ENCODE measurements at regions not wholly inside any gene's neighbourhood (a gene's known extent, or its start where the extent isn't known, plus 50 kb on each side); places are given as distances from the start of the nearest gene placed in this dataset.
A peak's percentile ranks its signal among the peaks of the same experiment; 100 is the strongest.

DNA sequence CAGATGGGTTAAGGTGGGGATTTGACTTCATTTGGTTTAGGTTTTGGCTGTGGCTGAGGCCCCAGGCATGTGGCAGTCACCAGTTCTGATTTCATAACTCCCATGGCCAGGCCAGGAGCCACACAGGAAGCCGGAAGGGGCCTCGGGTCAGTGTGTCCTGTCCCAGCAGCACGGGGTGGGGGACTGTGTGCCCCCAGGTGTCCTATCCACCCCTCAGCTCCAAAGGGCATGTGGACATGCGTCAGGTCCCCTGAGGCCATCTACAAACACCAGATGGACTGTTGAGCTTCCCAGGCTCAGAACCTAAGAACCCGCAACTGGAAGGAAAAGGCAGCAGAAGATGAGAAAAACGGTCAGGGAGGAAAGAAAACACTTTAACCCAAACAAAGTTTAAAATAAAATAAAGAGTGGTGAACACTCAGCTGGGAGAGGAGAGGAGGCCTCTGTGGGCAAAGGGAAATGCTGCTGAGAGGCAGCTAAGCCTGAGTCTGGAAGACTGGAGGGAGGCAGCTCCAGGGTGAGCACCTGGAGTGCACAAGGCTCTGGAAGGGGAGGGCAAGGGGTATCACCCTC, 260.8 kb downstream of the AUH start:
- no peak for DNase-seq (ENCODE audit: low read depth)

- DNase-seq (ENCODE audit: low read depth), result peak; percentile 22
These were observed 260.0 kb downstream of the AUH start for GRCh38 chr9:91101611-91102168.

DNA sequence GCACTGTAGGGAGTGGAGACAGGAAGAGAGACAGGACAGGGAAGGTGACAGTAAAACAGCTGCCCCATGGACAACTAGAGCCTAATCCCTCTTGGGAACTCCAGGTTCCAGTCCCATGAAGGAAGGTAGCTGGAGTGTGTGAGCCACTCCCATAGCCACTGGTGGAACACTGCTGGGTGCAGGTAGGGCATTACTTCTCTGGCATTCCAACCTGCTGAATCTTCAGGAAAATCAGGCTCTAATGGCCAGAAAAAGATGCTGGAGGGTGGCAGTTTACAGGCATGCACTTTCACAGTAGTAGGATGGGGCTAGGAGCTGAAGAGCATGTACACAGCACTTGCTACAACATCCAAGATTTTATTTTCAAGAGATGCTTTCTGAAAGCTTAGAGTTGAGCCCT, 259.4 kb downstream of the AUH start:
- DNase-seq (ENCODE audit: low read depth), result no peak

DNA sequence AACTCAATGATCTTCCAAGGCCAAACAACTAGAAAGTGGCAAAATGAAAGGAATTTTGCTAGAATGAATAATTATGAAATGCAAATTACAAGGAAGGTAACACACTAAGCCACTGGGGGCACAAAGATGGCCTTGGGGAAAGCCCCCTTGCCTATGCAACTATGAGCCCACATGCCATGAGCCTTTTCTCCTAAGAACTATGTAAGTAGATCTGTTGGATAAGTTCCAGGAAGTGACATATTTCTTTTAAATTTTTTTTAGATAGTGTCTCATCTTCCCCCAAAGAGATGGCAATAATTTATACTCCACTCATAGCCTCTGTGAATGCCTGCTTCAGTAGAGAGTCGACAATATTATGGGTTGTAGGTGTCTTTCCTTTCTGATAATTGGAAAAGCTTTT, 257.8 kb downstream of the AUH start:
- no peak for DNase-seq (ENCODE audit: low read depth)

GRCh38 chr9:91106415-91107081, 255.2 kb downstream of the AUH start:
- DNase-seq (ENCODE audit: low read depth), result no peak

- DNase-seq (ENCODE audit: low read depth), result no peak
These were observed 250.5 kb downstream of the AUH start for GRCh38 chr9:91111226-91111625.

GRCh38 chr9:91111876-91112275, 249.8 kb downstream of the AUH start:
- DNase-seq (ENCODE audit: low read depth), result no peak

DNA sequence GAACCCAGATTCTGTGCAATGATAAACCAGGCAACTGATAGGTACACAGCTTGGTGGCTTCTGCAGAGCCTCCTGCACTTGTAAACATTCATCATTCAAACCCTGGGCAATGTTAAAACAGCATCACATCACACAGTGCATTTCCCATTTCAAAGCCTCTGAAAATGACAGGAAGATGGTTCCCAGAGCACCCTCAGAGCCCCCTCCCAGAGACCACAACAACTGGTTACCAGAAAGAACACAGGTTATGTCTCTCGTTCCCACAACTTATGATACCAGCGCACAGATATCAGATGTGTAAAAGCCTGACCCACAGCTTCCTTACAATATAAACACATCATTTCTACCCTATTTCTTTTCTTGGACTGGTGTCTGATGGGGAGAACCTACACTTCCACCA, 248.7 kb downstream of the AUH start:
- no peak for DNase-seq (ENCODE audit: low read depth)

DNA sequence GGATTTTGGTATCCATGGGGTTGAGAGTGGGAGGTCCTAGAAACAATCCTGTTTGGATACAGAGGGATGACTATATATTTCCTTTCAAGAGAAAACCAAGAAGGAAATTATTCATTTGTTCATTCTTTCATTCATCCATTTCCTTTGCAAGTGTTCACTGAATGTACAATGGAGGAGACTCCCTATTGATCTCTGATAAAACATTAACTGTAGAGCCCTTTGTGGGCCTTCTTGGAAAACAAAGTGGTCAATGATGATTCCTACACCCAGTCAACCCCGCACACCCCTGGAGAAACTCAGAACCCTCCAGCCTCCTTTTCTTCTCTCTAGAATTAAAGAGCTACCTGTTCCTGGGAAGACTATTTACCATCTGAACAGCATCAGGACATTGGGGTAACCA, 247.3 kb downstream of the AUH start:
- DNase-seq (ENCODE audit: low read depth), result no peak

- no peak for DNase-seq (ENCODE audit: low read depth)
These were observed 245.5 kb downstream of the AUH start for GRCh38 chr9:91116211-91116610.

GRCh38 chr9:91116711-91117110, 245.0 kb downstream of the AUH start:
- no peak for DNase-seq (ENCODE audit: low read depth)

- no peak for DNase-seq (ENCODE audit: low read depth)
These were observed 244.2 kb downstream of the AUH start for GRCh38 chr9:91117474-91117891.

GRCh38 chr9:91117959-91118703, 243.6 kb downstream of the AUH start:
- no peak for DNase-seq (ENCODE audit: low read depth)

GRCh38 chr9:91118704-91119025, 243.1 kb downstream of the AUH start:
- DNase-seq (ENCODE audit: low read depth), result no peak

GRCh38 chr9:91119142-91119541, 242.6 kb downstream of the AUH start:
- DNase-seq (ENCODE audit: low read depth), result no peak

DNA sequence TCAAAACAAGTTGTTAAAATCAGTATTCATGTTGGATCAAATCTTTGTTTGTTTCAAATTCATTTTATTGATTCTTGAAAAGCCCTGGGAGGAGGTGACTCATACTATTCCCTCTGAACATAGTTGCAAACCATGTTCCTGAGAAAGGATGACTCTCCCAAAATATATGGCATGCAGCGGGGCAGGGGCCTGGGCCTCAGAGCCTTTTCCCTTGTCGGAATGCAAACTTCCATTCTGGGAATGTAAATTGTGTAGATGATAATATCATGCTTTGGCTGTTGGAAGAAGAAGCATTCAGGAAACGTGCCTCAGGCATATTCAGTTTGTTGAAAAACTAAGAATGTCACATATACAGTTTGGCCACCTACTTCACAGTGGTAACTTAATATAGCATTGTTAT, 242.0 kb downstream of the AUH start:
- no peak for DNase-seq (ENCODE audit: low read depth)

DNA sequence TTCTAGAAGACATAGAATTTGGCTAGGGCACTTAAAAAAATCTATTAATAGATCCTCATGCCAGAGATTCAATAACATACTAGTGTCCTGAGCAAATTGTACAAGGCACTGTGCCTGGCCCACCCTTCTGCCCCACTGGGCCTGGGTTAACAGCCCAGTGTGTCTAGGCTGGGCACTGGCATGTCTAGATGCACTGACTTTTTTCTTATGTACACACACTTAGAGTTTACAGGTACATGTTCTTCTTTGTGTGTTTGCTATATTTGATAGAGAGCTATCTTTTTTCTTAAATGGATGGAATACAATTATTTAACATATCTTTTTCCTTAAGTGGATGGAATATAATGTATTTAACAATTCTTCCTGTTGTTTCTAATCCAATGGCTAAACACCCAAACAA, 241.5 kb downstream of the AUH start:
- DNase-seq (ENCODE audit: low read depth), result no peak

- no peak for DNase-seq (ENCODE audit: low read depth)
These were observed 239.0 kb downstream of the AUH start for GRCh38 chr9:91122755-91123154.

DNA sequence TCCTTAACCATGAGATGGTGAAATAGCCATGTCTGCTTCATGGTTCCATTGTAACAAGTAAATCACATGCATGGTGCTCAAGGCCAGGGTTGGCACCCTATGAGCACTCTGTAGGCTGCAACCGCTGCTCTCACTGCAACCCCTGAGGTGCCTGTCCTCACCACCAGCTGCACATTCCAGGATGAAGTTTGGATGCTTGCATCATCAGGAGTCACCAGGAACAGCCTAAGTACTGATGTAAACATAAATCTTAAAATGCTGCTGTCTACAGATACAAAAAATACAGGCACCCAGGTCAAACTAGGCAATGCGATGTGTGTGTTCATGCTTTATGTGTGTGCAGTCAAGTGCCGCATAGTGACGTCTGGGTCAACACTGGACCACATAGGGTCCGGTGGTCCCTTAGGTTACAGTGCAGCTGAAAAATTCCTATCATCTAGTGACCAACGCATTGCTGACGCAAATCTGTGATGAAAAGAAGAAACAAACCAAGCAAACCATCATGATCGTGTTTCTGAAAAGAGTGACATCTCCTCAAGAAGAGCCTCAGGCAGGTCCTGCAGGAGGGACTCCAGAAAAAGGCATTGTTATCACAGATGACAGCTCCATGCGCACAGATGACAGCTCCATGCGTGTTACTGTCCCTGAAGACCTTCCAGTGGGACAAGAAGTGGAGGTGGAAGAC, 234.8 kb downstream of the AUH start:
- no peak for DNase-seq (ENCODE audit: low read depth)

DNA sequence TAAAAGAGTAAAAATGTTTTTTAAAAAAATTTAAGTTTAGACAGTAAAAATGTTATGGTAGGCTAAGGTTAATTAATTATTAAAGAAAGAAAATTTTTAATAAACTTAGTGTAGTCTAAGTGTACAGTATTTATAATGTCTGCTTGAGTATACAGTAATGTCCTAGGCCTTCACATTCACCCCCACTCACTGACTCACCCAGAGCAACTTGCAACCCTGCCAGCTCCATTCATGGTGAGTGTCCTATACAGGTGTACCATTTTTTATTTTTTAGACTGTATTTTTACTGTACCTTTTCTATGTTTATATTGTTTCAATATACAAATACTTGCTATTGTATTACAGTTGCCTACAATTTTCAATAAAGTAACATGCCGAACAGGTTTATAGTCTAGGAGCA, 234.1 kb downstream of the AUH start:
- no peak for DNase-seq (ENCODE audit: low read depth)

- no peak for DNase-seq (ENCODE audit: low read depth)
These were observed 230.9 kb downstream of the AUH start for GRCh38 chr9:91130796-91131318.

- DNase-seq (ENCODE audit: low read depth), result no peak
These were observed 230.3 kb downstream of the AUH start for GRCh38 chr9:91131433-91131839.
